ENCODE measurements at regions not wholly inside any gene's neighbourhood (a gene's known extent, or its start where the extent isn't known, plus 50 kb on each side); places are given as distances from the start of the nearest gene placed in this dataset.

DNA sequence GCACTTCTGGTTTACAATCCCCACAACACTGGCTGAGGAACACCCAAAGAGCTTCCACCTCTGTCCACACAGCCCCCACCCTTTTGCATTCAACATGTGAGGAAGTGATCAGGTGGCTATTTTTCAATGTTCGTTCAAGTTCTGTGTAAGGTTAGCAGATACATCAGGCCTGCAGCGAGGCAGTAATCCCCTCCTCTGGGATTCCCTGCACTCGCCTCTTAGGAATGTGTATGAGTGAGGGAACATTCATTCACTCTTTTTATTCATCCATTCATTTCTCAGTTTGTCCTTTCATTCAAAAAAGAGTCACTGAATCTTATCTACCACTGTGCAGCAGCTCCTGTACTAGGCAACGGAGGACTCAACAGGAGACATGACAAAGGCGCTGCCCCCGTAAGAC lies 236.4 kb upstream of the PRDM1 start:
- H3K4me3 ChIP-seq = no peak overlapping the region
- H3F3A ChIP-seq (replicated peaks; ENCODE audit: low read depth) = no peaks in the 10 kb centered on the region
- no peak overlapping the region; the same call in 1 of the 2 replicates for H2AFZ ChIP-seq
- no peak overlapping the region for H3K4me2 ChIP-seq
- no peaks in the 10 kb centered on the region for H3K4me1 ChIP-seq (ENCODE audit: insufficient read depth)
- Mint-ChIP-seq H3K4me1 (peaks cover 13% of the 10 kb centered on the region), H3K4me3 (no peak overlapping the region), H3K9me3 (peaks cover 8% of the 10 kb centered on the region; the same call in 2 of the 3 replicates), H3K36me3 (ENCODE audit: low read depth) (peaks cover 3% of the 10 kb centered on the region; the same call in 2 of the 3 replicates), H3K27ac (no peak overlapping the region), H3K27me3 (ENCODE audit: insufficient read depth, low read depth, poor library complexity) (peaks cover 4% of the 10 kb centered on the region)
- H3K79me2 ChIP-seq (replicated peaks; ENCODE audit: insufficient read depth) = no peaks in the 10 kb centered on the region
- H3K27me3 ChIP-seq (ENCODE audit: insufficient read depth) = no peaks in the 10 kb centered on the region
- no peak for TF ChIP-seq EZH2phosphoT487 (IDR thresholded peaks at IDR 0.05; ENCODE audit: unreplicated experiment)
- no peak for TF ChIP-seq REST (IDR thresholded peaks at IDR 0.05; ENCODE audit: unreplicated experiment)
- TF ChIP-seq ZNF331 (CRISPR knock-in tag; IDR thresholded peaks at IDR 0.05; ENCODE audit: low read depth) = no peak
- TF ChIP-seq, protein P1, sequence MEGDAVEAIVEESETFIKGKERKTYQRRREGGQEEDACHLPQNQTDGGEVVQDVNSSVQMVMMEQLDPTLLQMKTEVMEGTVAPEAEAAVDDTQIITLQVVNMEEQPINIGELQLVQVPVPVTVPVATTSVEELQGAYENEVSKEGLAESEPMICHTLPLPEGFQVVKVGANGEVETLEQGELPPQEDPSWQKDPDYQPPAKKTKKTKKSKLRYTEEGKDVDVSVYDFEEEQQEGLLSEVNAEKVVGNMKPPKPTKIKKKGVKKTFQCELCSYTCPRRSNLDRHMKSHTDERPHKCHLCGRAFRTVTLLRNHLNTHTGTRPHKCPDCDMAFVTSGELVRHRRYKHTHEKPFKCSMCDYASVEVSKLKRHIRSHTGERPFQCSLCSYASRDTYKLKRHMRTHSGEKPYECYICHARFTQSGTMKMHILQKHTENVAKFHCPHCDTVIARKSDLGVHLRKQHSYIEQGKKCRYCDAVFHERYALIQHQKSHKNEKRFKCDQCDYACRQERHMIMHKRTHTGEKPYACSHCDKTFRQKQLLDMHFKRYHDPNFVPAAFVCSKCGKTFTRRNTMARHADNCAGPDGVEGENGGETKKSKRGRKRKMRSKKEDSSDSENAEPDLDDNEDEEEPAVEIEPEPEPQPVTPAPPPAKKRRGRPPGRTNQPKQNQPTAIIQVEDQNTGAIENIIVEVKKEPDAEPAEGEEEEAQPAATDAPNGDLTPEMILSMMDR (conservative IDR thresholded peaks at IDR 0.05; ENCODE audit: low read depth in 2 of 2) = no peak
- TF ChIP-seq NANOG (IDR thresholded peaks at IDR 0.05; ENCODE audit: borderline replicate concordance) = no peak
- TF ChIP-seq CREB1 (CRISPR knock-in tag; IDR thresholded peaks at IDR 0.05; ENCODE audit: low read depth) = no peak
- no peak for TF ChIP-seq ZNF114 (CRISPR knock-in tag; IDR thresholded peaks at IDR 0.05)
- no peak for TF ChIP-seq EZH2 (IDR thresholded peaks at IDR 0.05; ENCODE audit: low read depth, unreplicated experiment)
- TF ChIP-seq POLR2AphosphoS5 (IDR thresholded peaks at IDR 0.05; ENCODE audit: low read depth) = no peak
- TF ChIP-seq, protein P2, sequence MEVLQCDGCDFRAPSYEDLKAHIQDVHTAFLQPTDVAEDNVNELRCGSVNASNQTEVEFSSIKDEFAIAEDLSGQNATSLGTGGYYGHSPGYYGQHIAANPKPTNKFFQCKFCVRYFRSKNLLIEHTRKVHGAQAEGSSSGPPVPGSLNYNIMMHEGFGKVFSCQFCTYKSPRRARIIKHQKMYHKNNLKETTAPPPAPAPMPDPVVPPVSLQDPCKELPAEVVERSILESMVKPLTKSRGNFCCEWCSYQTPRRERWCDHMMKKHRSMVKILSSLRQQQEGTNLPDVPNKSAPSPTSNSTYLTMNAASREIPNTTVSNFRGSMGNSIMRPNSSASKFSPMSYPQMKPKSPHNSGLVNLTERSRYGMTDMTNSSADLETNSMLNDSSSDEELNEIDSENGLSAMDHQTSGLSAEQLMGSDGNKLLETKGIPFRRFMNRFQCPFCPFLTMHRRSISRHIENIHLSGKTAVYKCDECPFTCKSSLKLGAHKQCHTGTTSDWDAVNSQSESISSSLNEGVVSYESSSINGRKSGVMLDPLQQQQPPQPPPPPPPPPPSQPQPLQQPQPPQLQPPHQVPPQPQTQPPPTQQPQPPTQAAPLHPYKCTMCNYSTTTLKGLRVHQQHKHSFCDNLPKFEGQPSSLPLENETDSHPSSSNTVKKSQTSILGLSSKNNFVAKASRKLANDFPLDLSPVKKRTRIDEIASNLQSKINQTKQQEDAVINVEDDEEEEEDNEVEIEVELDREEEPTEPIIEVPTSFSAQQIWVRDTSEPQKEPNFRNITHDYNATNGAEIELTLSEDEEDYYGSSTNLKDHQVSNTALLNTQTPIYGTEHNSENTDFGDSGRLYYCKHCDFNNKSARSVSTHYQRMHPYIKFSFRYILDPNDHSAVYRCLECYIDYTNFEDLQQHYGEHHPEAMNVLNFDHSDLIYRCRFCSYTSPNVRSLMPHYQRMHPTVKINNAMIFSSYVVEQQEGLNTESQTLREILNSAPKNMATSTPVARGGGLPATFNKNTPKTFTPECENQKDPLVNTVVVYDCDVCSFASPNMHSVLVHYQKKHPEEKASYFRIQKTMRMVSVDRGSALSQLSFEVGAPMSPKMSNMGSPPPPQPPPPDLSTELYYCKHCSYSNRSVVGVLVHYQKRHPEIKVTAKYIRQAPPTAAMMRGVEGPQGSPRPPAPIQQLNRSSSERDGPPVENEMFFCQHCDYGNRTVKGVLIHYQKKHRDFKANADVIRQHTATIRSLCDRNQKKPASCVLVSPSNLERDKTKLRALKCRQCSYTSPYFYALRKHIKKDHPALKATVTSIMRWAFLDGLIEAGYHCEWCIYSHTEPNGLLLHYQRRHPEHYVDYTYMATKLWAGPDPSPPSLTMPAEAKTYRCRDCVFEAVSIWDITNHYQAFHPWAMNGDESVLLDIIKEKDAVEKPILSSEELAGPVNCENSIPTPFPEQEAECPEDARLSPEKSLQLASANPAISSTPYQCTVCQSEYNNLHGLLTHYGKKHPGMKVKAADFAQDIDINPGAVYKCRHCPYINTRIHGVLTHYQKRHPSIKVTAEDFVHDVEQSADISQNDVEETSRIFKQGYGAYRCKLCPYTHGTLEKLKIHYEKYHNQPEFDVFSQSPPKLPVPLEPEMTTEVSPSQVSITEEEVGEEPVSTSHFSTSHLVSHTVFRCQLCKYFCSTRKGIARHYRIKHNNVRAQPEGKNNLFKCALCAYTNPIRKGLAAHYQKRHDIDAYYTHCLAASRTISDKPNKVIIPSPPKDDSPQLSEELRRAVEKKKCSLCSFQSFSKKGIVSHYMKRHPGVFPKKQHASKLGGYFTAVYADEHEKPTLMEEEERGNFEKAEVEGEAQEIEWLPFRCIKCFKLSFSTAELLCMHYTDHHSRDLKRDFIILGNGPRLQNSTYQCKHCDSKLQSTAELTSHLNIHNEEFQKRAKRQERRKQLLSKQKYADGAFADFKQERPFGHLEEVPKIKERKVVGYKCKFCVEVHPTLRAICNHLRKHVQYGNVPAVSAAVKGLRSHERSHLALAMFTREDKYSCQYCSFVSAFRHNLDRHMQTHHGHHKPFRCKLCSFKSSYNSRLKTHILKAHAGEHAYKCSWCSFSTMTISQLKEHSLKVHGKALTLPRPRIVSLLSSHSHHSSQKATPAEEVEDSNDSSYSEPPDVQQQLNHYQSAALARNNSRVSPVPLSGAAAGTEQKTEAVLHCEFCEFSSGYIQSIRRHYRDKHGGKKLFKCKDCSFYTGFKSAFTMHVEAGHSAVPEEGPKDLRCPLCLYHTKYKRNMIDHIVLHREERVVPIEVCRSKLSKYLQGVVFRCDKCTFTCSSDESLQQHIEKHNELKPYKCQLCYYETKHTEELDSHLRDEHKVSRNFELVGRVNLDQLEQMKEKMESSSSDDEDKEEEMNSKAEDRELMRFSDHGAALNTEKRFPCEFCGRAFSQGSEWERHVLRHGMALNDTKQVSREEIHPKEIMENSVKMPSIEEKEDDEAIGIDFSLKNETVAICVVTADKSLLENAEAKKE (CRISPR knock-in tag; IDR thresholded peaks at IDR 0.05) = no peak
- TF ChIP-seq STAT1 (IDR thresholded peaks at IDR 0.05; ENCODE audit: unreplicated experiment) = no peak
- TF ChIP-seq ETS1 (IDR thresholded peaks at IDR 0.05) = no peak
- H4K20me1 ChIP-seq (replicated peaks; ENCODE audit: insufficient read depth) = no peaks in the 10 kb centered on the region
- no peaks in the 10 kb centered on the region for H3K9me2 ChIP-seq (ENCODE audit: insufficient read depth)
- no peak for DNase-seq (ENCODE audit: low spot score)
- no peak for ATAC-seq
- no peak overlapping the region for H3K27ac ChIP-seq (ENCODE audit: low read depth)
- no peaks in the 10 kb centered on the region for H3K36me3 ChIP-seq (ENCODE audit: insufficient read depth)
